Embryonic facial prominence (tissue), 1 donor: ENCODE measurements at regions not wholly inside any gene's neighbourhood (a gene's known extent, or its start where the extent isn't known, plus 50 kb on each side); places are given as distances from the start of the nearest gene placed in this dataset.
A peak's percentile ranks its signal among the peaks of the same experiment; 100 is the strongest.

Source experiments
- DNase-seq: peaks from one replicate; pipeline ENCODE4 v3.0.0-alpha.2; 2016; ENCODE audit errors: extremely low spot score

- DNase-seq, result no peak
Measured at GRCh38 chr6:105651969-105652368, 249.1 kb upstream of the PREP start.

GRCh38 chr6:105650347-105650746 is 247.5 kb upstream of the PREP start:
- no peak for DNase-seq

GRCh38 chr6:105649192-105649591 is 246.3 kb upstream of the PREP start:
- no peak for DNase-seq

- no peak for DNase-seq
Measured at GRCh38 chr6:105648276-105648675, 245.4 kb upstream of the PREP start.

GRCh38 chr6:105646391-105646867 is 243.5 kb upstream of the PREP start:
- no peak for DNase-seq

- DNase-seq, result no peak
Measured at GRCh38 chr6:105645958-105646357, 243.1 kb upstream of the PREP start.

GRCh38 chr6:105645156-105645555 is 242.3 kb upstream of the PREP start:
- no peak for DNase-seq

GRCh38 chr6:105644691-105645090 is 241.8 kb upstream of the PREP start:
- no peak for DNase-seq

- DNase-seq, result no peak
Measured at GRCh38 chr6:105644073-105644489, 241.2 kb upstream of the PREP start.

- DNase-seq, result peak; percentile 16
Measured at GRCh38 chr6:105642708-105643107, 239.8 kb upstream of the PREP start.

GRCh38 chr6:105641504-105641903 is 238.6 kb upstream of the PREP start:
- no peak for DNase-seq

GRCh38 chr6:105639124-105639523 is 236.2 kb upstream of the PREP start:
- no peak for DNase-seq

- no peak for DNase-seq
Measured at GRCh38 chr6:105633814-105634213, 230.9 kb upstream of the PREP start.

- no peak for DNase-seq
Measured at GRCh38 chr6:105628156-105628860, 225.4 kb upstream of the PREP start.

- no peak for DNase-seq
Measured at GRCh38 chr6:105626295-105627158, 223.6 kb upstream of the PREP start.

GRCh38 chr6:105624021-105624420 is 221.1 kb upstream of the PREP start:
- no peak for DNase-seq

GRCh38 chr6:105622226-105622625 is 219.3 kb upstream of the PREP start:
- DNase-seq, result no peak

- no peak for DNase-seq
Measured at GRCh38 chr6:105621564-105622175, 218.8 kb upstream of the PREP start.

GRCh38 chr6:105620878-105621277 is 218.0 kb upstream of the PREP start:
- DNase-seq, result no peak

- DNase-seq, result no peak
Measured at GRCh38 chr6:105619971-105620741, 217.3 kb upstream of the PREP start.

- DNase-seq, result no peak
Measured at GRCh38 chr6:105618247-105618646, 215.4 kb upstream of the PREP start.

GRCh38 chr6:105616521-105616920 is 213.6 kb upstream of the PREP start:
- no peak for DNase-seq
